ENCODE measurements at regions not wholly inside any gene's neighbourhood (a gene's known extent, or its start where the extent isn't known, plus 50 kb on each side); places are given as distances from the start of the nearest gene placed in this dataset.

GRCh38 chr5:34545164-34545563 is 111.0 kb upstream of the RAI14 start:
- H3K4me3 Mint-ChIP-seq: no peak overlapping the region
- H3K27me3 Mint-ChIP-seq (ENCODE audit: low read depth, poor library complexity): peaks cover 6% of the 10 kb centered on the region
- no peak for DNase-seq
- no peak overlapping the region for H3K27ac Mint-ChIP-seq
- H3K4me1 Mint-ChIP-seq: peaks cover 13% of the 10 kb centered on the region
- H3K36me3 Mint-ChIP-seq (ENCODE audit: low read depth): no peaks in the 10 kb centered on the region
- H3K9me3 Mint-ChIP-seq: peaks cover 47% of the 10 kb centered on the region
- no peak for TF ChIP-seq CTCF (IDR thresholded peaks at IDR 0.05)

GRCh38 chr5:34545626-34546025 is 110.5 kb upstream of the RAI14 start:
- Mint-ChIP-seq H3K27me3 (ENCODE audit: low read depth, poor library complexity) (peaks cover 6% of the 10 kb centered on the region), H3K9me3 (peaks cover 47% of the 10 kb centered on the region), H3K4me1 (peaks cover 8% of the 10 kb centered on the region), H3K4me3 (no peak overlapping the region), H3K36me3 (ENCODE audit: low read depth) (no peaks in the 10 kb centered on the region), H3K27ac (no peak overlapping the region)
- TF ChIP-seq CTCF (IDR thresholded peaks at IDR 0.05): no peak
- DNase-seq: no peak

GRCh38 chr5:34547300-34548085 is 108.6 kb upstream of the RAI14 start:
- no peak for TF ChIP-seq CTCF (IDR thresholded peaks at IDR 0.05)
- H3K27ac Mint-ChIP-seq: no peak overlapping the region
- peaks cover 5% of the 10 kb centered on the region for H3K4me1 Mint-ChIP-seq
- H3K4me3 Mint-ChIP-seq: no peak overlapping the region
- H3K9me3 Mint-ChIP-seq: peaks cover 46% of the 10 kb centered on the region
- peaks cover 2% of the 10 kb centered on the region for H3K27me3 Mint-ChIP-seq (ENCODE audit: low read depth, poor library complexity)
- DNase-seq: no peak
- no peaks in the 10 kb centered on the region for H3K36me3 Mint-ChIP-seq (ENCODE audit: low read depth)

GRCh38 chr5:34548086-34548403 is 108.1 kb upstream of the RAI14 start:
- no peak overlapping the region for H3K27ac Mint-ChIP-seq

GRCh38 chr5:34550247-34550646 is 105.9 kb upstream of the RAI14 start:
- Mint-ChIP-seq H3K36me3 (ENCODE audit: low read depth) (no peaks in the 10 kb centered on the region), H3K27ac (no peak overlapping the region), H3K4me3 (no peak overlapping the region)

More at GRCh38 chr5:34548086-34548403, 108.1 kb upstream of the RAI14 start:
- Mint-ChIP-seq H3K36me3 (ENCODE audit: low read depth) (no peaks in the 10 kb centered on the region), H3K4me1 (peaks cover 5% of the 10 kb centered on the region), H3K9me3 (peaks cover 41% of the 10 kb centered on the region), H3K4me3 (no peak overlapping the region), H3K27me3 (ENCODE audit: low read depth, poor library complexity) (peaks cover 2% of the 10 kb centered on the region)
- no peak for DNase-seq
- TF ChIP-seq CTCF (IDR thresholded peaks at IDR 0.05): no peak

More at GRCh38 chr5:34550247-34550646, 105.9 kb upstream of the RAI14 start:
- peaks cover 5% of the 10 kb centered on the region for H3K4me1 Mint-ChIP-seq
- no peak for TF ChIP-seq CTCF (IDR thresholded peaks at IDR 0.05)
- peaks cover 2% of the 10 kb centered on the region for H3K27me3 Mint-ChIP-seq (ENCODE audit: low read depth, poor library complexity)
- DNase-seq: no peak
- peaks cover 24% of the 10 kb centered on the region for H3K9me3 Mint-ChIP-seq
